NCI-H128 (cell line): ENCODE measurements at regions not wholly inside any gene's neighbourhood (a gene's known extent, or its start where the extent isn't known, plus 50 kb on each side); places are given as distances from the start of the nearest gene placed in this dataset.

Experiments
- DNase-seq: peaks from one replicate; lab custom pipeline; 2025; ENCODE audit not compliant: unreplicated experiment; lab: John Stamatoyannopoulos, UW

GRCh38 chr14:44720707-44721106, 213.6 kb upstream of the FSCB start:
- DNase-seq = no peak

- DNase-seq = peak; percentile 72
These were observed 205.1 kb upstream of the FSCB start for GRCh38 chr14:44712024-44712815.

- no peak for DNase-seq
These were observed 194.6 kb upstream of the FSCB start for GRCh38 chr14:44701563-44702263.

- DNase-seq = no peak
These were observed 193.6 kb upstream of the FSCB start for GRCh38 chr14:44700694-44701093.

GRCh38 chr14:44700184-44700583, 193.1 kb upstream of the FSCB start:
- no peak for DNase-seq

GRCh38 chr14:44699391-44699790, 192.3 kb upstream of the FSCB start:
- DNase-seq = no peak

GRCh38 chr14:44669496-44669895, 162.4 kb upstream of the FSCB start:
- DNase-seq = no peak

GRCh38 chr14:44663136-44663535, 156.1 kb upstream of the FSCB start:
- DNase-seq = no peak

GRCh38 chr14:44662250-44662891, 155.3 kb upstream of the FSCB start:
- no peak for DNase-seq

GRCh38 chr14:44658389-44658696, 151.3 kb upstream of the FSCB start:
- DNase-seq = no peak

GRCh38 chr14:44657696-44658388, 150.8 kb upstream of the FSCB start:
- peak; percentile 11 for DNase-seq

- no peak for DNase-seq
These were observed 150.1 kb upstream of the FSCB start for GRCh38 chr14:44657203-44657602.

GRCh38 chr14:44654591-44654990, 147.5 kb upstream of the FSCB start:
- DNase-seq = no peak

GRCh38 chr14:44653641-44654040, 146.6 kb upstream of the FSCB start:
- no peak for DNase-seq

GRCh38 chr14:44652640-44653039, 145.6 kb upstream of the FSCB start:
- no peak for DNase-seq

- DNase-seq = no peak
These were observed 142.0 kb upstream of the FSCB start for GRCh38 chr14:44649061-44649460.

GRCh38 chr14:44640416-44640815, 133.3 kb upstream of the FSCB start:
- no peak for DNase-seq

GRCh38 chr14:44639781-44640385, 132.8 kb upstream of the FSCB start:
- DNase-seq = no peak

GRCh38 chr14:44634692-44635091, 127.6 kb upstream of the FSCB start:
- no peak for DNase-seq

- DNase-seq = no peak
These were observed 119.3 kb upstream of the FSCB start for GRCh38 chr14:44626423-44626822.

- DNase-seq = no peak
These were observed 118.0 kb upstream of the FSCB start for GRCh38 chr14:44625098-44625497.
